Fibroblast of gingiva (primary cell): ENCODE measurements at regions not wholly inside any gene's neighbourhood (a gene's known extent, or its start where the extent isn't known, plus 50 kb on each side); places are given as distances from the start of the nearest gene placed in this dataset.
A peak's percentile ranks its signal among the peaks of the same experiment; 100 is the strongest.

Source experiments
- DNase-seq: peaks from one replicate; pipeline ENCODE4 v3.0.0-alpha.2; 2011; ENCODE audit warnings: low read depth

- peak; percentile 94 for DNase-seq
Observed at GRCh38 chr4:106676173-106676921, 307.8 kb upstream of the GIMD1 start.

GRCh38 chr4:106671716-106672115 is 303.1 kb upstream of the GIMD1 start:
- DNase-seq = peak; percentile 16

GRCh38 chr4:106670976-106671375 is 302.4 kb upstream of the GIMD1 start:
- no peak for DNase-seq

GRCh38 chr4:106659371-106659770 is 290.8 kb upstream of the GIMD1 start:
- peak; percentile 19 for DNase-seq

- peak; percentile 2 for DNase-seq
Observed at GRCh38 chr4:106652095-106652494, 283.5 kb upstream of the GIMD1 start.

- DNase-seq = no peak
Observed at GRCh38 chr4:106650701-106651100, 282.1 kb upstream of the GIMD1 start.

GRCh38 chr4:106647451-106647850 is 278.9 kb upstream of the GIMD1 start:
- no peak for DNase-seq

GRCh38 chr4:106629268-106629625 is 260.7 kb upstream of the GIMD1 start:
- peak; percentile 47 for DNase-seq

GRCh38 chr4:106628586-106629267 is 260.1 kb upstream of the GIMD1 start:
- peak; percentile 72 for DNase-seq

GRCh38 chr4:106627051-106627450 is 258.5 kb upstream of the GIMD1 start:
- DNase-seq = peak; percentile 79

GRCh38 chr4:106624671-106625070 is 256.1 kb upstream of the GIMD1 start:
- DNase-seq = no peak

GRCh38 chr4:106618956-106619355 is 250.4 kb upstream of the GIMD1 start:
- DNase-seq = peak; percentile 22

- no peak for DNase-seq
Observed at GRCh38 chr4:106615961-106616360, 247.4 kb upstream of the GIMD1 start.

- no peak for DNase-seq
Observed at GRCh38 chr4:106615410-106615945, 246.9 kb upstream of the GIMD1 start.

- DNase-seq = peak; percentile 47
Observed at GRCh38 chr4:106614441-106614840, 245.9 kb upstream of the GIMD1 start.

- no peak for DNase-seq
Observed at GRCh38 chr4:106609917-106610316, 241.3 kb upstream of the GIMD1 start.

GRCh38 chr4:106607558-106607957 is 239.0 kb upstream of the GIMD1 start:
- DNase-seq = no peak

- DNase-seq = no peak
Observed at GRCh38 chr4:106604319-106605051, 235.9 kb upstream of the GIMD1 start.

- no peak for DNase-seq
Observed at GRCh38 chr4:106603471-106603870, 234.9 kb upstream of the GIMD1 start.

GRCh38 chr4:106602711-106603110 is 234.1 kb upstream of the GIMD1 start:
- DNase-seq = no peak

- DNase-seq = no peak
Observed at GRCh38 chr4:106601519-106601918, 232.9 kb upstream of the GIMD1 start.

- DNase-seq = no peak
Observed at GRCh38 chr4:106595906-106596305, 227.3 kb upstream of the GIMD1 start.
